NCI-H1930 (cell line): ENCODE measurements at regions not wholly inside any gene's neighbourhood (a gene's known extent, or its start where the extent isn't known, plus 50 kb on each side); places are given as distances from the start of the nearest gene placed in this dataset.
"Not testable (repeated sequence)": the region's sequence is repeated elsewhere in the genome, so short reads cannot be mapped to it uniquely, and the experiment has no call there.

Source experiments
- DNase-seq, 2 experiments: peaks; one replicate each; lab custom pipeline; 2025; lab: John Stamatoyannopoulos, UW

DNA sequence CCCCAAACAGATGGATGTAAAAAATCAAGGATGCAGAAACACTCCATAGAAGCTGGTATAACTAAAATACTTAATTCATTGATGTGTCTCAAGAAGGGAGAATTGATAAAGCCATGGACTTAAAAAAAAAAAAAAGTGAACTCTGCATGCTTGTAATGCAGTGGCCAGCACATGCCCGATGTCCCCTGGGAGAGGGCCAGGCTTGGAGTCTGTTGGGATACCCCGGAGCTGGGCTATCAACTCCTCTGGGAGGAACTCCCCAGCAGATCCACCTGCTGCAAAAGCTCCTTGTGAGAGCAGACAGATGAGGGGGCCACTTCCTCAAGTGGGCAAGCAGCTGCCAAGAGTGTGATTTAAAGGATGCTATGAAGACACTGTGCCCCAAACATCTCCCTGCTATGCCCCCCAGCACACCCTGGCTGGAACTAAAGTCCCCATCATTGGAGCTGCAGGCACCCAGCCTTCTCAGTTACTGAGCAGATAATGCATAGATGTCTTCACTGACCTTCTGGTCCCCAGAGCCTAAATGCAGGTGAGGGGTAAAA, 311.5 kb upstream of the ID2 start:
- DNase-seq: no peak

DNA sequence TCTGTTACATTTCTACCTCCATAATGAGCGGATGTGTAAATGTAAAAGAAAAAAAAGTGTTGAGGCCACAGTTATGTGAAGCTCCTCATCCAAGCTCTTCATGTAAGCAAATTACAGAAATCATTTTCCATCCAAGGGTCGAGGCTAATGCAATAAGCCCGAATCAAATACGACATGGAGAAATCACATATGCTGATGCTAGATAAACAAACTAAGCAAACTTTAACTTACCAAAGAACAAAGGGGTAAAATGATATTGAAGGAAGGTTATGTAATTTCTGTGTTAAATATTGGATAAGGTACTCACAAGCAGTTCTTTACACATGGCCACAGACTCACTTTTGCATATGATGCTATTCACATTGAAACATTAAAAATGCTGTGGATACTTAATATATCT, 310.2 kb upstream of the ID2 start:
- DNase-seq: no peak

DNA sequence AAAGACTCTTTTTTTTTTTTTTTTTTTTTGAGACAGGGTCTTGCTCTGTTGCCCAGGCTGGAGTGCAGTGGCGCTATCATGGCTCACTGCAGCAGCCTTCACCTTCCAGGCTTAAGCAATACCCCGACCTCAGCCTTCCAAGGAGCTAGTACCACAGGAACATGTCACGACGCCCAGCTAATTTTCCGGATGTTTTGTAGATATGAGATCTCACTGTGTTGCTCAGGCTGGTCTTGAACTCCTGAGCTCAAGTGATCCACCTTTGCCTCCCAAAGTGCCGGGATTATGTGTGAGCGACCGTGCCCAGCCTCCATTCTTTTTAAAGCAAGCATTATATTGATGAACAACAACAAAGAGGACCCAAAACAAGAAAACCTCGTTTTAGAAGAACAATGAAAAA, 307.1 kb upstream of the ID2 start:
- DNase-seq: no peak

DNA sequence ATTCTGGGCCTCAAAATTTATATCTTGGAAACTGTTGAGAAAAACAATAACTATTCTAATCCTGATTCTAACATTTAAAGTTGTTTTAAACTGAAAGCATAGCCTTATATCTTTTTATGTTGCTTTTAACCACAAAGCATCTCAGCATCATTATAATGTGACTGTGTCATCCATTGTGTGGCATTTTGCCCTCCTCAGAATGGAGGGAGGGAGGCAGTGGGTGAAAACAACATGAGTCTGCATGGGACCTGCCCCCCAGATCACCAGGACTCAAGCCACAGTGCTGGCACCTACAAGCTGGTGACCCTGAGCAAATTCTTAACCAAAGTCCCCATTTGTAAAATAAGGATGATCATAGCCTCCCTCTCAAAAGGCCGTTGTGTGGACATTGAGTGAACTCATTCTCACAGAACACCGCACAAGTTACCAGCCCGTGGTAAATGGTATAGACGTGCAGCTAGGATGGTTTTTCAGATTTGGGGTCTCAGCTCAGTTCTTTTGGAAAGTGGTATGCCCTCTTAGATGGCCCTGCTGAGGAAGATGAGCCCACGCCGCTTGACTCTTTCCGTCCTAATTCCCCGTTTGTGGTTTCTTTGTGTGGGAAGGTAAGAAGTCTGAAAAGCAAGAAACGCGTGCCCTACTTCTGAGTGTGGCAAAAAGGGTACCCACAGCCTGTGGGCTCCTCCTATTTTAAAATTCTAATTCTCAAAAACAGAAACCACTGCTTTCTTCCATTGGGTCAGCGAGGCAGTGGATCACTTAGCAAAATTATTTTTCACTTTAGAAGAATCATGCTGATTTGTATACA, 305.0 kb upstream of the ID2 start:
- no peak for DNase-seq

DNA sequence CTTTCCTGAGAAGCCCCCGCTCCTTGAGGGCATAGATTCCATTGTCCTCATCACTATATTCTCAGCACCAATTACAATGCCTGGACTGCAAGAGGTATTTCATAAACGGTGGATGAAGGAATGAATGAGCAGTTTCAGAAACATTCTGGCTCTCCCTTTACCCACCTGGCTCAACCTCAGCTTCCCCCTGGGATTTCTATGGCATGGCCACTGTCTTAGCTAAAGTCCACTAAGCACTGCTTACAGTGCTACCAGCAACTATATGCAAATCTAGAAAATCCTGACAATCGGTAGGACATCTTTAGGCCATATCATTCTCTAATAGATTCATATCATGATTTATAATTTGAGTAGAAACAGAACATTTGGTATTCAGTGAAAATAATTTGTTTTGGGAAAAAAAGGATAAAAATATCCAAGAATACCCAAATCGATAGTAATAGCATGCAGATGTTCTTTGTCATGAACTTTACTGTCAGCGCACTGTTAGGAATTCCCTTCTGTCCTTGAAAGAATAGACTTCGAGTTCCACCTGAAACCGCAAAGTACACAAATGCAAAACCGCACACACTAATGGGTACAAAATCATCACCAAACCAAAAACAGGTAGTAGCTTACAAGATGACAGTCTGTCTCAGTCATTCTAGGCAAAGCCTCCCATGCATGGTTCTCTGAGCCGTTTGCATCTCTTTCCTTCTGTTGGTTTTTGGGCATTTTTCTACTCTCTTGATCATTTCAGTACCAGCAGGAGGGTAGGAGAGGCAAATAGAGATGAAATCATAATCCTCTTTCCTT, 303.6 kb upstream of the ID2 start:
- no peak for DNase-seq

DNA sequence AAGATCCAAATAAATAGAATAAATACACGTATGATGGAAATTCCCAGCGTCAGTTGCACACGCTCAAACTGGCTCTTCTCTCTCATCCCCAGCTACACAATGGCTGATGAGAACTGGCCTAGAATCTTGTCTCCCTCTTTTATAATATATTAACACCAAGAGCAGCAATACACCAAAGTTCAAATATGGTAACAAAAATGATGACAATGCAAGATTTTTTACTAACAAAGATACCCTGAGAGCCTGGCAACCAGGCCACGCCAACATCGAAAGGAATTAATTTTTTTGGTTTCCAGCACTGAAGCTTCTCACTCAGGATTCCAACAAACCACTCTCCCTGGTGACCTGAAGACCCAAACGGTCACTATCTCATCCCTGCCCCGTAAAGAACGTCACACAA, 302.7 kb upstream of the ID2 start:
- DNase-seq: no peak

DNA sequence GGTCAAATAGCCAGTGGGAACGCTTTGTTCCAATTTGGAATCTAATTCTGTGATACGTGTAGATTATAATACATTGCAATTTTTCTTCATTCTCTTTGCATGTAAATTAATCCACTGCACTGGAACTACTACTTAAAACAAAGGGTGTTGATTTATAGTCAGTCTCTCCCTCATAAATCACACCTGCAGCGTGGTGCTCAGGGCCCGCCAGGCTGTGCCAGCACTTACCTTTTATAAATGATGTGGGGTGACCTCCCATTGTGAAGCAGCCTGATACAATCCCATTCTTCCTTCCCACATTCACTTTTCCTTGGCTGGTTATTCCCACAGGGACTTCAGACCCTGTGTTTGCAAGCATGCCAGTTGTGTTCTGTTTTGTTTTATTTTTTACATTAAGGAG, 302.3 kb upstream of the ID2 start:
- DNase-seq: no peak

DNA sequence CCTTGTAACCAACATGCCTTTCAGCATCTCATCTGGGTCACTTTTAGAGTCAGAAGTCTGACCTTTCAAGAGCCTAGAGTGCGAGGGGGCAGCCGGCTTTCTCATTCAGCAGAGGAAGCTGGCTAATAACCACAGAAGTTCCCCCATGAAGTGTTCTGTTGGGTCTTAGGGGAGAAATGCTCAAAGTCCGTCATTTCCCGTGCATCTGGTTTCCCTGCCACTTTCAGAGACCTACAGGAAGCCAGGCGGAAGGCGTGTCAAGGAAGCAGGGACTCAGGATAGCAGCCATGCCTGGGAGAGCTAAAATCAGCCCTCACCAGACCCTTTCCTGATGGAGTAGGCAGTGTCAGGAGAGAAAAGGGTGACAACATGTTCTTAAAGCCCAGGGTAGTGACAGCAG, 301.8 kb upstream of the ID2 start:
- no peak for DNase-seq

DNA sequence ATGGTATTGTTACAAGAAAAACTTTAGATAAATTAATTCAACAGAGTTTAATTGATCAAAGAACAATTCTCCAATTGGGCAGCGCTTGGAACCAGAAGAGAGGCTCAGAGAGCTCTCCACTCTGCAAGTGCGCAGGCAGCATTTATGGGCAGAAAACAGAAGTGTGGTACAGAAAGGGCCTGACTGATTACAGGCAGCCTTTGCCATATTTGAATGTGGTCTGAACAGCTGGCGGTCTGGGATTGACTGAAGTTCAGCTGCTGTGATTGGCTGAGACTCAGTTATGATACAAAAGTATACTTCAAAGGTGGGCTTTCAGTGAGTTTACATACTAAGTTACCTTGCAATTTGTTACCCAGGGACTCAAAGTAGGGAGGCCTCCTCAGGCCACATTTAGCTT, 301.3 kb upstream of the ID2 start:
- no peak for DNase-seq

DNA sequence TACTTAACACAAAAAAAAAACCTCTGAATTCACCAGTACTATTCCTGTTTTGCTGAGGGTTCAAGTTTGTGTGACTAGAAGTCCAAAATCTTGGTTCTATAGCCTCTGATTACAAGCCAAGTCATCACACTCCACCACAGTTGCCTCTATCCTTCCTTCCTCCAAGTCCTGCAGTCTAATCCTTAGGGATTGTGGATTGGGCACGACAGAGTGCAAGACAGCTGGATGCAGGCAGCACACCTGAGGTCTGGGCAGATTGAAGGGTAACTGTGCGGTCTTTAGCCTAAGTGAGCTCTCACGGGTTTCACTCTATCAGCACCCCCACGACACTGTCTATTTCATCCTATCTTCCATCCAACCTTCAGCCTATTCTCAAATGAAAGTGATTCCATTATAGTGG, 299.4 kb upstream of the ID2 start:
- no peak for DNase-seq

DNA sequence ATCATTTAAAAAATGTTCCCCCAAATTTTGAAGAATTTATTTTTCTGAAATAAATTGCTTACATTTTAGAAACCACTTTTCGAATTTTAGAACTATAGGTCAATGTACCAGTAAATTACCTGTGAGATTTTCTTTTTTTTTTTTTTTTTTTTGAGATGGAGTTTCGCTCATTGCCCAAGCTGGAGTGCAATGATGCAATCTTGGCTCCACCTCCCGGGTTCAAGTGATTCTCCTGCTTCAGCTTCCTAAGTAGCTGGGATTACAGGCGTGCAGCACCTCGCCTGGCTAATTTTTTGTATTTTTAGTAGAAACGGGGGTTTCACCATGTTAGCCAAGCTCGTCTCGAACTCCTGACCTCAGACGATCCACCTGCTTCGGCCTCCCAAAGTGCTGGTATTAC, 295.1 kb upstream of the ID2 start:
- not testable (repeated sequence) for DNase-seq

DNA sequence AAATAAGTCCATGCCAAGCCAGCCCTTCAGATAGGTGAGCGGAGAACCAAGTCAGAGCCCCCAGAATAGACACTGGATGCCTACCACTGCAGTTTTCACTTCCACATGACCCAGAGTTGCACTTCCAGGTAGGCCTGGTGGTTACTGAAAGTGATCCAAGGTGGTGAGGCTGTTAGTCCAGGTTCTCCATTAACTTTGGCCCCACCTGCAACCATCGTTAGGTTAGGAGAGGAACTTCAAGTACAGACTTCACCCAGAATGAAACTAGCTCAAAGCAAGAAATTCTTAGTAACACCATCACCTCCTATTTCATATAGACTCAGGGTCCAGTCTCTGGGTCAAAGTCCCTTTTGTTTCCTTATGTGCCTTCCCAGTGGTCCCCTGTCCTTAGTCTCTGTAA, 293.1 kb upstream of the ID2 start:
- no peak for DNase-seq

DNA sequence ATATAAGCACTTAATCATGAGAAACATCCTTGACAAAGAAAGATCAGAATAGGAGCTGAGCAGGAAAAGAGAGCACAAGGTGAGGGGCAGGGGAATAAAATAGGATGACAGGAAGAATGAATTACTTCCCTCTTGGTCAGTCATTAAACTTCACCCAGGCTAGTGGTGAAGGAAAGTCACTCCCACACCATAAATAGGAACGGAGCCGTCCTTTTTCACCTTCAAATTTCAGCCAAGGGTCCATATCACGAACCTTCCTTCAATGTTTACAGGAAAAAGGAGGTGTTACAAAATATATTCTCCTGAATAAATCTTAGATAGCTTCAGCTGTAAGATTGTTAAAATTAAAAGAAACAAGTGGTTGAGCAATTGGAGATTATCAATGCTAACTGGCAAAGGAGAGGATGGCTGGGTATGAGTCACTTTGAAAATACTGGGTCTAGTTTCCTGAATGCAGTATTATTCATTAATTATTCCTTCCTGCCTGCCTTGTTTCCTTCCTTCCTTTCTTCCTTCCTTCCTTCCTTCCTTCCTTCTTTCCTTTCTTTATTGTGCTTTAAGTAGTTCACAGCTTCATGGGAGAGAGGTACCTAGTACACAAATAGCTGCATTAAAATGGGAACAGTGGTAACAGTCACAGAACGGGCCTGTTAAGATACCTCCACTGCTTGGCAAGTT, 292.3 kb upstream of the ID2 start:
- DNase-seq: no peak

DNA sequence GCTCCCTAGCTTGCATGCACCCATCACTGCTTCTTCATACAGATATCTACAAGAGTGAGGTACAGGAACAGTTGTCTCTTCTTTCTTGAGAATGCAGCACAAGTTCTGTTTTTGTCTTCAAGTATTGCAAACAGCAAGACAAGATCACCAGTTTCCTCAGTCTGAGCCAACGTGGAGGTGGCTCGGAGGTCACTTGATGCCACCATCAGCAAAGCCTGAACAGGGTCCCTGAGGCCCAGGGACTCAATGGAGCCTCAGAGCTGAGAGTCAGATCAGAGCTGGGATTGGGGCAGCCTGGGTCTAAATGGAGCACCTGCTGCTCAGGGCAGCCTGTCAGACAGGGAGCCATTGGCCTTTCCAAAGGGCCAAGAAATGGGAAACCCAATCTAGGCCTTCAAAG, 290.7 kb upstream of the ID2 start:
- no peak for DNase-seq

DNA sequence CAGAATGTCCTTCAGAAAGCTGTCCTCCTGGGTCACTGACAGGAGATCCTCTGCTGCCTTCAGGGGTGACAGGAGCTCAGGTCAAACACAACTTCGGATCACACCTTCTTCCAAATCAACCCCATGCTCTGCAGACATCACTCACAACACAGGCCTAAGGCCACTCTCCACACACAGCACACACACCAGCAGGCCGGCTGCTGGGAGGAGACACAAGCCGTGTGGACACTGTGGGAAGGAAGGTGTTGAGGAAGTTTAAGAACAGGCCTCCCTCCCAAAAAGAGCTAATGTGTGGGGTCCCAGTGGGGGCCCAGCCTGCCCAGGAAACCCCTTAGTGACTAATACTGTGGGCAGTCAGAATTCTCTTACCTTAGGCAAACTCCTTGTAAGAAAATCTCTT, 290.3 kb upstream of the ID2 start:
- DNase-seq: no peak

DNA sequence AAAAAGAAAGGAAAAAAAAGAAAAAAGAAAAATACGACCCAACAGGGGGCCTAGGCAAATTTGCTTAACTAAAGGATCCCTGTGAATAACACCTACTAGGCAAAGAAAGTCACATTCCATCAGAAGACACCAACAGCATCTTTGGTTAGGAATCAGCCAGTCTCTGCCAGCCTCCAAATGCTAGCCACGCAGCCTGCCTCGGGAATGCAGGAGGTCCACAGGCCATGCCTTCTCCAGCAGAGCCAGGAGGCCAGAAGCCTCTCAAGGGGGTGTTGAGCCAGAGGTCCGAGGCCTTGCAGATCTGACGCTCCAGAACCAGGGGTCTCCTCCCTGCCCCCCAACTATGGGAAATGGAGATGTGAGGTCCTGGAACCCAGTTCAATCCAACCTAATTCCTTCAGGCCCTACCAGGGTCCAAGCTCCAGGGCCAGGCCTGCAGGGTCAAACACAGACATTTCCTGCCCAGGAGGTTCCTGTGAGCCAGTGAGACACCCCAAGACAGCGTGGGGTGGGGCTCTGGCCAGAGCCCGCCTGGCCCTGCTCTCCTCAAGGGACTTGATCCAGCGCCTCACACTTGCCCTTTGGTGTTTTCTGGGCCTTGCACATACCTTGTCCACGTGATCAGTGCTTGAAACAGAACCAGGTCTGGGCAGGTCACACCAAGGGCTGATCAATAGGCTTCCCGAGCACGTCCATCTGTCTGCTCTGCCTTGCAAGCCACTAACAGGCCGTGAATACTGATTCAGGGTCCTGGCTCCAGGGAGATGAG, 289.6 kb upstream of the ID2 start:
- DNase-seq: no peak

DNA sequence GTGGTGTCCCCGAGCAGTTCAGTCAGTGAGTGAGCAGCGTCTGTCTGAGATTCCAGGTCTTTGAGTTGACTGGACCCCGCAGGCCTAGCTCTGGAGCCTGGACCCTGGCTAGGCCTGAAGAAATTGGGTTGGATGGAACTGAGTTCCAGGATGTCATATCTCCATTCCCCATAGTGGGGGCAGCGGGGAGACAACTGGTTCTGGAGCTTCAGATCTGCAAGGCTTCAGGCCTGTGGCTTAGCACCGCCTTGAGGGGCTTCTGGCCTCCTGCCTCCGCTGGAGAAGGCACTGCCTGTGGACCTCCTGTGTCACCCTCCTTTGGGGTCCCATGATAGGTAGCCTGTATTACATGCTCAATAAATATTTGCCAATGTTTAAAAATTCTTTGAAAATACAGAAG, 288.4 kb upstream of the ID2 start:
- DNase-seq: no peak

DNA sequence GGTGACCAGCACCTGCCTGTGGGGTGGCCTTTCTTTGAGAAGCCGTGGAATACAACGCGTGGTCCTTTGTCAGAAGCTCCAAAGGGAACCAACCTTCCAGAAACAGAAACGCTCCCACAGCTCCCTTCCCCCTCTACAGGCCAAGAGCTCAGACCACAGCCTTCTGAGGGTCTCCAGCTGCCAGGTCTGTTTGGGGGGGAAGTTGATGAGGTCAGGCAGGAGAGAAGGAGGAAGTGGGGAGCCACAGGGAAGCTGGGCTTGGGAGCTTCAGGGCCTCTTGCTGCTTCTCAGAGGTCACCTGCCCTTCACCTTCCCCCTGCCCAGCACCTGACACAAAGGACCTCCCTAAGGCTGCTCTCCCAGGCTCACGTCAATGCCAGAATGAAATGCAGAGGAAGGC, 287.7 kb upstream of the ID2 start:
- no peak for DNase-seq

DNA sequence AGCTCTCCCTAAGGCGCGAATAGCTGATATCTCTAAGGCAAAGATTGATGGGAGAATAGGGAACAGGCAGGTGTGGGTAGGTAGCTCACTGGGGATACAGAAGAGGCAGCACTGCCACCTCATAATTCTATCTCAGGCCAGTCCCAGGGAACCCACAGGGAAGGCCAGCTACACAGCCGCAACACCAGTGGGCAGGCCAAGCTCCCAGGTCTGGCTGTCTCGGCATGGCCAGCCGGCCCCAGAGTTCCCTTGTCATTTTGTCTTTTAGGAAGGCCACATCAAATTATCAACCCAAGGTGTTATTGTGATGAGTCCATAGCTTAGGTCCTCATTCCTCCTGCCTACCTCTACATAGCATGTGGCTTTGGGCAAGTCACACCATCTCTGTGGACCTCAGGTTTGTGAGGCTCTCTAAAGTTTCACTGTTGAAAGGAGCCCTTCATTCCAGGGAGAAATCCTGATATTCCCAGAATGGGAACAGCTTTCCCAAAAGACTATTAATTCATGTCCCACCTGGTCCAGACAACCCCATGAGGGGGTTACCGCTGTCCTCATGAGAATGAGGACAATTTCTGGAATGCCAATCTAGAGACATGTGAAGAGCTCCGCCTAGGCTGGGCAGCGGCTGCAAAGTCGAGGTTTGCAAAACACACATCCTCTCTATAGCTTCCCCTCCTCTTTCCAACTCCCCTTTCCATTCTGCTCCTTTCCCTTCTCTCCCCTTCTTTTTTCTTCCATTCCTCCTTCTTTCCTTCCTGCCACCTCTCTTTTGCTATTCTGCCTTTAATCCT, 287.1 kb upstream of the ID2 start:
- no peak for DNase-seq

DNA sequence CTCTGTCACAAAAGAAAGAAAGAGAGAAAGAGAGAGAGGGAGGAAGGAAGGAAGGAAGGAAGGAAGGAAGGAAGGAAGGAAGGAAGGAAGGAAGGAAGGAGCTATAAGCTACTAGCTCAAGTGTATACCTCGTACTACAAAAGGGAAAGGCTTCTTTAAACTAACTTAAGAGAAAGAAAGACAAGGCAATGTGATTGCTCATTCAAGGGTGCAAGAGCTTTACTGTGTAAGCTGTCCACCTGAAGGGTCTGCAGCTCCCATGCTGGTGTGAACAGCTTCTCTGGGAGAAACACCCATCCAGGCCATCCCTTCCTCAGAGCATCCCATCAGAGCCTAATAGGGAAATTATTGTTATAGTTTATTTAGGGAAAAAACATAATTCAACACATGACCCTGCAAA, 286.1 kb upstream of the ID2 start:
- no peak for DNase-seq

DNA sequence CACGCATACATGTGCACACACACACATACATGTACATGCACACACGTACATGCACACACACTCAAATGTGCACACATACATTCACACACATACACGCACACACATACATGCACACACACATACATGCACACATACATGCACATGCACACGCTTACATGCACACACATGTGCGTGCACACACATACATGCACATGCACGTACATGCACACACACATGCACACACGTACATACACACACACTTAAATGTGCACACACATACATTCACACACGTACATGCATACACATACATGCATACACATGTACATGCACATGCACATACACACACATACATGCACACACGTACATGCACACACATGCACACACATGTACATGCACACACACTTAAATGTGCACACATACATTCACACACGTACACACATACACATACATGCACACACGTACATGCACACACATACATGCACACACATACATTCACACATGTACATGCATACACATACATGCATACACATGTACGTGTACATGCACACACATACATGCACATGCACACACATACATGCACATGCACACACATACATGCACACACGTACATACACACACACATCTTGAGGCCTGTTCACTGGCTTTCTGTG, 283.7 kb upstream of the ID2 start:
- no peak for DNase-seq
